ENCODE measurements at regions not wholly inside any gene's neighbourhood (a gene's known extent, or its start where the extent isn't known, plus 50 kb on each side); places are given as distances from the start of the nearest gene placed in this dataset.
"Not testable (repeated sequence)": the region's sequence is repeated elsewhere in the genome, so short reads cannot be mapped to it uniquely, and the experiment has no call there.

- no peak overlapping the region for H2AFZ ChIP-seq (ENCODE audit: low read depth, low read length)
- no peak overlapping the region for H3K4me3 ChIP-seq (ENCODE audit: low read length)
- no peaks in the 10 kb centered on the region for H3K36me3 ChIP-seq (ENCODE audit: insufficient read depth, low read length)
- H3K4me1 ChIP-seq (ENCODE audit: insufficient read depth, low read length), result peaks cover 15% of the 10 kb centered on the region
- no peaks in the 10 kb centered on the region for H3K9me3 ChIP-seq (ENCODE audit: low read length)
- H3K27me3 ChIP-seq (ENCODE audit: insufficient read depth, low read length), result no peaks in the 10 kb centered on the region
Observed at GRCh38 chr10:33709008-33709753, 374.7 kb upstream of the NRP1 start.

GRCh38 chr10:33708561-33708960 lies 374.1 kb upstream of the NRP1 start:
- Histone ChIP-seq H3K9me3 (ENCODE audit: low read length) (no peaks in the 10 kb centered on the region), H3K4me1 (ENCODE audit: insufficient read depth, low read length) (peaks cover 21% of the 10 kb centered on the region), H3K4me3 (ENCODE audit: low read length) (no peak overlapping the region), H2AFZ (ENCODE audit: low read depth, low read length) (no peak overlapping the region), H3K36me3 (ENCODE audit: insufficient read depth, low read length) (no peaks in the 10 kb centered on the region), H3K27me3 (ENCODE audit: insufficient read depth, low read length) (no peaks in the 10 kb centered on the region)

GRCh38 chr10:33706746-33707145 lies 372.3 kb upstream of the NRP1 start:
- Histone ChIP-seq H2AFZ (ENCODE audit: low read depth, low read length) (no peak overlapping the region), H3K4me1 (ENCODE audit: insufficient read depth, low read length) (peaks cover 17% of the 10 kb centered on the region), H3K27me3 (ENCODE audit: insufficient read depth, low read length) (no peaks in the 10 kb centered on the region), H3K9me3 (ENCODE audit: low read length) (no peaks in the 10 kb centered on the region), H3K36me3 (ENCODE audit: insufficient read depth, low read length) (no peaks in the 10 kb centered on the region), H3K4me3 (ENCODE audit: low read length) (no peak overlapping the region)

GRCh38 chr10:33706191-33706590 lies 371.7 kb upstream of the NRP1 start:
- peaks cover 17% of the 10 kb centered on the region for H3K4me1 ChIP-seq (ENCODE audit: insufficient read depth, low read length)
- no peak overlapping the region for H2AFZ ChIP-seq (ENCODE audit: low read depth, low read length)
- H3K4me3 ChIP-seq (ENCODE audit: low read length), result no peak overlapping the region
- no peaks in the 10 kb centered on the region for H3K27me3 ChIP-seq (ENCODE audit: insufficient read depth, low read length)
- no peaks in the 10 kb centered on the region for H3K36me3 ChIP-seq (ENCODE audit: insufficient read depth, low read length)
- H3K9me3 ChIP-seq (ENCODE audit: low read length), result no peaks in the 10 kb centered on the region

GRCh38 chr10:33704214-33704830 lies 369.9 kb upstream of the NRP1 start:
- no peaks in the 10 kb centered on the region for H3K36me3 ChIP-seq (ENCODE audit: insufficient read depth, low read length)
- no peaks in the 10 kb centered on the region for H3K9me3 ChIP-seq (ENCODE audit: low read length)
- peaks cover 17% of the 10 kb centered on the region for H3K4me1 ChIP-seq (ENCODE audit: insufficient read depth, low read length)
- H3K27me3 ChIP-seq (ENCODE audit: insufficient read depth, low read length), result no peaks in the 10 kb centered on the region
- no peak overlapping the region for H3K4me3 ChIP-seq (ENCODE audit: low read length)
- H2AFZ ChIP-seq (ENCODE audit: low read depth, low read length), result no peak overlapping the region

- Histone ChIP-seq H3K36me3 (ENCODE audit: insufficient read depth, low read length) (no peaks in the 10 kb centered on the region), H2AFZ (ENCODE audit: low read depth, low read length) (no peak overlapping the region), H3K9me3 (ENCODE audit: low read length) (no peaks in the 10 kb centered on the region), H3K27me3 (ENCODE audit: insufficient read depth, low read length) (no peaks in the 10 kb centered on the region), H3K4me1 (ENCODE audit: insufficient read depth, low read length) (peaks cover 22% of the 10 kb centered on the region), H3K4me3 (ENCODE audit: low read length) (no peak overlapping the region)
Observed at GRCh38 chr10:33703501-33704213, 369.2 kb upstream of the NRP1 start.

GRCh38 chr10:33698033-33698432 lies 363.6 kb upstream of the NRP1 start:
- H2AFZ ChIP-seq (ENCODE audit: low read depth, low read length), result peak overlapping the region; percentile 48
- no peaks in the 10 kb centered on the region for H3K27me3 ChIP-seq (ENCODE audit: insufficient read depth, low read length)
- no peak overlapping the region for H3K4me3 ChIP-seq (ENCODE audit: low read length)
- peaks cover 13% of the 10 kb centered on the region for H3K4me1 ChIP-seq (ENCODE audit: insufficient read depth, low read length)
- H3K9me3 ChIP-seq (ENCODE audit: low read length), result no peaks in the 10 kb centered on the region
- H3K36me3 ChIP-seq (ENCODE audit: insufficient read depth, low read length), result no peaks in the 10 kb centered on the region

GRCh38 chr10:33697016-33697415 lies 362.5 kb upstream of the NRP1 start:
- no peaks in the 10 kb centered on the region for H3K36me3 ChIP-seq (ENCODE audit: insufficient read depth, low read length)
- H3K4me3 ChIP-seq (ENCODE audit: low read length), result no peak overlapping the region
- no peaks in the 10 kb centered on the region for H3K27me3 ChIP-seq (ENCODE audit: insufficient read depth, low read length)
- no peaks in the 10 kb centered on the region for H3K9me3 ChIP-seq (ENCODE audit: low read length)
- peaks cover 13% of the 10 kb centered on the region for H3K4me1 ChIP-seq (ENCODE audit: insufficient read depth, low read length)
- H2AFZ ChIP-seq (ENCODE audit: low read depth, low read length), result no peak overlapping the region

- no peak overlapping the region for H3K4me3 ChIP-seq (ENCODE audit: low read length)
- no peak overlapping the region for H2AFZ ChIP-seq (ENCODE audit: low read depth, low read length)
- H3K4me1 ChIP-seq (ENCODE audit: insufficient read depth, low read length), result peaks cover 13% of the 10 kb centered on the region
- H3K9me3 ChIP-seq (ENCODE audit: low read length), result no peaks in the 10 kb centered on the region
- H3K27me3 ChIP-seq (ENCODE audit: insufficient read depth, low read length), result no peaks in the 10 kb centered on the region
- no peaks in the 10 kb centered on the region for H3K36me3 ChIP-seq (ENCODE audit: insufficient read depth, low read length)
Observed at GRCh38 chr10:33695536-33695935, 361.1 kb upstream of the NRP1 start.

GRCh38 chr10:33690536-33690935 lies 356.1 kb upstream of the NRP1 start:
- H3K9me3 ChIP-seq (ENCODE audit: low read length); H3K36me3 ChIP-seq (ENCODE audit: insufficient read depth, low read length); H3K4me3 ChIP-seq (ENCODE audit: low read length); H2AFZ ChIP-seq (ENCODE audit: low read depth, low read length); H3K4me1 ChIP-seq (ENCODE audit: insufficient read depth, low read length); H3K27me3 ChIP-seq (ENCODE audit: insufficient read depth, low read length): not testable (repeated sequence)

- H3K4me1 ChIP-seq (ENCODE audit: insufficient read depth, low read length), result no peaks in the 10 kb centered on the region
- H3K36me3 ChIP-seq (ENCODE audit: insufficient read depth, low read length), result no peaks in the 10 kb centered on the region
- H3K27me3 ChIP-seq (ENCODE audit: insufficient read depth, low read length), result no peaks in the 10 kb centered on the region
- no peaks in the 10 kb centered on the region for H3K9me3 ChIP-seq (ENCODE audit: low read length)
- no peak overlapping the region for H2AFZ ChIP-seq (ENCODE audit: low read depth, low read length)
- no peak overlapping the region for H3K4me3 ChIP-seq (ENCODE audit: low read length)
Observed at GRCh38 chr10:33688506-33688905, 354.0 kb upstream of the NRP1 start.

GRCh38 chr10:33684211-33684611 lies 349.7 kb upstream of the NRP1 start:
- Histone ChIP-seq H2AFZ (ENCODE audit: low read depth, low read length) (no peak overlapping the region), H3K9me3 (ENCODE audit: low read length) (no peaks in the 10 kb centered on the region), H3K27me3 (ENCODE audit: insufficient read depth, low read length) (no peaks in the 10 kb centered on the region), H3K4me3 (ENCODE audit: low read length) (no peak overlapping the region), H3K4me1 (ENCODE audit: insufficient read depth, low read length) (peaks cover 3% of the 10 kb centered on the region), H3K36me3 (ENCODE audit: insufficient read depth, low read length) (no peaks in the 10 kb centered on the region)

GRCh38 chr10:33681595-33681994 lies 347.1 kb upstream of the NRP1 start:
- H2AFZ ChIP-seq (ENCODE audit: low read depth, low read length), result no peak overlapping the region
- H3K4me3 ChIP-seq (ENCODE audit: low read length), result no peak overlapping the region
- H3K9me3 ChIP-seq (ENCODE audit: low read length), result no peaks in the 10 kb centered on the region
- H3K27me3 ChIP-seq (ENCODE audit: insufficient read depth, low read length), result no peaks in the 10 kb centered on the region
- peaks cover 3% of the 10 kb centered on the region for H3K4me1 ChIP-seq (ENCODE audit: insufficient read depth, low read length)
- H3K36me3 ChIP-seq (ENCODE audit: insufficient read depth, low read length), result no peaks in the 10 kb centered on the region

Data from neuron (in vitro differentiated cells).